ES-I3 (cell line): ENCODE measurements at regions not wholly inside any gene's neighbourhood (a gene's known extent, or its start where the extent isn't known, plus 50 kb on each side); places are given as distances from the start of the nearest gene placed in this dataset.

Source experiments
- H3K36me3 ChIP-seq: 2 replicates; pipeline ENCODE4 v1.6.1; 2013; ENCODE audit warnings: mild to moderate bottlenecking, low read length, control low read depth, moderate library complexity; ENCODE audit not compliant: insufficient read depth
- H3K4me1 ChIP-seq: 2 replicates; pipeline ENCODE4 v1.6.1; 2013; ENCODE audit warnings: mild to moderate bottlenecking, control low read depth, low read length; ENCODE audit not compliant: insufficient read depth
- H3K9ac ChIP-seq: 2 replicates; pipeline ENCODE4 v1.6.1; 2013; ENCODE audit warnings: low read depth, mild to moderate bottlenecking, low read length, moderate library complexity
- H3K9me3 ChIP-seq: 2 replicates; pipeline ENCODE4 v1.6.1; 2013; ENCODE audit warnings: mild to moderate bottlenecking, low read length, moderate library complexity; ENCODE audit not compliant: control insufficient read depth, insufficient read depth

DNA sequence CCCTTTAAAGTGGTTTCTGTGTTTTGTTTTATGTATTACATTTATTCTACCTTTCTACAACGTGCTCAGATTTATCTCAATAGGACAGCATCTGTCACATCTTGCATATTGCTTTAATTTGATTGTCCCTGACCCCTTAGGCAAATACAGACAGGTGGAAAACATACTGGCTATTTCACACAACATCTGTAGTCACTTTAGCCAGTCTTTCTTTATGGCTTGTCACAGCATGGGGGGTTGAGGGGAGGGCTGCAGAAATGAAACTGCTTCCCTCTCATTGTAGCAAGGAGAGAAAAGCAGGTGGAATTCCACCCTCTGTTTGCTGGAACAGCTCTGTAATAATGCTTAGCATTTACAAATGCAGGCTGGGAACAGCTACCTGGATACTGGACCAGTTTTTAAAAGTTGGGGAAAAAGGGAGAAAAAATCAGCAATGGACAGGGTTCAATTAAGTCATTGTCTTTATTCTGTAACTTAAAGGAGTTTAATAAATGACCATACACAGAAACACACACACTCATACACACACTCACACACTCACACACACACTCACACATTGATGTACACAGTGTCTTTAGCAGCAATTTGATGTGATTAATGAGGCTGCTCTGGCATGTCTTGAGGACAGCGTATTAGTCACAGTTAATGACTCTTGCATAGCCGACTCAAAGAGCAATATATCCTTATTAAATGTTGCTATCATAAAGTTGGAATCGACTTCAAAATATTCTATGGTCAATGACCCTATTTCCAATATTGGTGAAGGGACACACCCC lies 283.7 kb upstream of the GBE1 start:
- no peaks in the 10 kb centered on the region for H3K9me3 ChIP-seq
- H3K4me1 ChIP-seq = no peaks in the 10 kb centered on the region
- no peak overlapping the region for H3K9ac ChIP-seq
- H3K36me3 ChIP-seq = no peaks in the 10 kb centered on the region

DNA sequence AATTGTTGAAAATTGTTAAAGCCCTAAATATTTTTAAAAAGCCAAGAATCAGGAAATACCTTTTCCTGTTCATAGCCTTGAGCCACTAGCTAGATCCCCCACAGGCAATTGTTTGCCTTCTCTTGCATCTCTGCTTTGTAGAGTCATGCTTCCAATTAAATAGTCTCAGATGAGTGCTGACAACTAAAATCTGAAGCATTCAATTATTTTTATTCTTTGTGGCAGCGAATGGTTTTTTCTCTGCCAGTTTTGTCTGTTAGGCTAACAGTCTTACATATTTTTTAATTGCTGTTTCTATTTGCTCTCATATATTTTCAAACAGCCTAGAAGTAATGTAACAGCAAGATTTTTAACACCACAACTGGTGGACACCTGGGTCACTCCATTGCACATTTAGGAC lies 277.1 kb upstream of the GBE1 start:
- H3K4me1 ChIP-seq = no peaks in the 10 kb centered on the region
- no peaks in the 10 kb centered on the region for H3K9me3 ChIP-seq
- H3K9ac ChIP-seq = no peak overlapping the region
- no peaks in the 10 kb centered on the region for H3K36me3 ChIP-seq

DNA sequence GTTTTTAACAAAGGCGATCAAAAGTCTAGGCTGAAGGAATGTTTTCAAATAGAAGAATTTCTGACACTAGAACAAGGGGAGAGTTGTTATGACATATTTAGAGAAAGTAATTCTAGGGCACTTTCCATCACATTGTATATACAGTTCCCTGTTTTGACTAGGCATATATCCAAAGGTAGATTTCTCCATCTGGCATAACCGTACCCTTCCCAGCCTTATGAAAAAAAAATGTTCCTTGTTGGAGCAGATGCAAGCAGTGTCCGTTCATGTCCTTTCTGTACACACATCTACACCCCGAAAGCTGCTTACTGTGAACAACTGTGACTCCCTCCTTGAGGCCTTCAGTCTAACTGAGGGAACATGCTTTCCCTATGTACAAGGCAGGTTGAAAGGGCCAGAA lies 271.7 kb upstream of the GBE1 start:
- H3K9me3 ChIP-seq = no peaks in the 10 kb centered on the region
- H3K36me3 ChIP-seq = no peaks in the 10 kb centered on the region
- H3K9ac ChIP-seq = no peak overlapping the region
- no peaks in the 10 kb centered on the region for H3K4me1 ChIP-seq

DNA sequence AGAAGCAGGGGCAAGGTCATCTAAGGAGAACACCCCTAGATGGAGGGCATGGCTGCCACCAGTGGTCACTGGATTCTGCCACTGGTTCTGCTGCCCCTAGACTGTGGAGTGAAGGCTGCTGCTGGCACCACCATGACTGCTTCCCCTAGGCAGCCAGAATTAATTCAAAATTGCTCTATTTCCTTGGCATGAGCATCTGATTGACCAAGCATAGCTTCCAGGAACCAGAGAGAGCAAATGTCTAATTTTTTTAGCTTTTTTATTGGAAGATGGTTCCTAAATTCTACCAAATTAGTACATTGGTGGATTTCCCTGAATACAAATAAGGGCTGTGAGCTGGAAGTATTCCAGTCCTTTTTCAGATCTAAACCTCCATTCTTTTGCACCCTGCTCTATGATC lies 270.2 kb upstream of the GBE1 start:
- H3K9ac ChIP-seq = no peak overlapping the region
- H3K9me3 ChIP-seq = no peaks in the 10 kb centered on the region
- no peaks in the 10 kb centered on the region for H3K36me3 ChIP-seq
- H3K4me1 ChIP-seq = no peaks in the 10 kb centered on the region

GRCh38 chr3:82030916-82031315 lies 269.5 kb upstream of the GBE1 start:
- Histone ChIP-seq H3K4me1 (no peaks in the 10 kb centered on the region), H3K36me3 (no peaks in the 10 kb centered on the region), H3K9ac (no peak overlapping the region), H3K9me3 (no peaks in the 10 kb centered on the region)

DNA sequence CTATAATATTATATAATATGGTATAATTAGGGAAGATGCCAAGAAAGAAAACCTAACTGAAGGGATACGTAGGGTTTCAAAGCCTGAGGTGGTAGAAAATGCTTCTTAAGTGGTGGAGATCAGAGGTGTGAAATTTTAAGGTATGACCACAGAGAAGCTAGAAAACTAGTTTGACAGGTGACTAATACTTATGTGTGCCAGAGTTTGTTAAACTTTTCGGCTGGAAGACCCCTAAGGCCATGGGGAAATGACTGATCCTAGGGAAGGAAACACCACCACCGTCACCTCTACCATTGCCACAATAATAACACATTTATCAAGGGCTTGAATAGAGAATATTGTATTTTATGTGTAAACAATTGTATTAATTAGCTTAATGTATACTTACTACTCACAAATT lies 261.4 kb upstream of the GBE1 start:
- Histone ChIP-seq H3K36me3 (no peaks in the 10 kb centered on the region), H3K9ac (no peak overlapping the region), H3K4me1 (no peaks in the 10 kb centered on the region), H3K9me3 (no peaks in the 10 kb centered on the region)

GRCh38 chr3:82020282-82020681 lies 258.8 kb upstream of the GBE1 start:
- Histone ChIP-seq H3K36me3 (no peaks in the 10 kb centered on the region), H3K9me3 (no peaks in the 10 kb centered on the region; the same call in 1 of the 2 replicates), H3K9ac (no peak overlapping the region), H3K4me1 (no peaks in the 10 kb centered on the region)

DNA sequence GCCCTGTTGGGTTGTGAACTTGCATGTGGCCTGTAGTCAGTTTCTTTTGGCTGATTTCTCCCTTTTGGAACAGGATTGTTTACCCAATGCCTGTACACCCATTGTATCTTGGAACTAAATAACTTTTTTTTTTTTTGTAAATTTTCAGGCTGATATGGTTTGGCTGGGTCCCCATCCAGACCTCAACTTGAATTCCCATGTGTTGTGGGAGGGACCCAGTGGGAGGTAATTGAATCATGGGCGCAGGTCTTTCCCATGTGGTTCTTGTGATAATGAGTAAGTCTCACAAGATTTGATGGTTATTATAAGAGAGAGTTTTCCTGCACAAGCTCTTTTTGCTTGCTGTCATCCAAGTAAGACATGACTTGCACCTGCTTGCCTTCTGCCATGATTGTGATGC lies 253.8 kb upstream of the GBE1 start:
- H3K4me1 ChIP-seq = no peaks in the 10 kb centered on the region
- H3K36me3 ChIP-seq = no peaks in the 10 kb centered on the region; the same call in 1 of the 2 replicates
- H3K9ac ChIP-seq = no peak overlapping the region
- peaks cover 9% of the 10 kb centered on the region for H3K9me3 ChIP-seq

- H3K9me3 ChIP-seq = peaks cover 9% of the 10 kb centered on the region
- no peaks in the 10 kb centered on the region; the same call in 1 of the 2 replicates for H3K36me3 ChIP-seq
- no peak overlapping the region for H3K9ac ChIP-seq
- no peaks in the 10 kb centered on the region for H3K4me1 ChIP-seq
Observed at GRCh38 chr3:82012775-82013174, 251.3 kb upstream of the GBE1 start.

DNA sequence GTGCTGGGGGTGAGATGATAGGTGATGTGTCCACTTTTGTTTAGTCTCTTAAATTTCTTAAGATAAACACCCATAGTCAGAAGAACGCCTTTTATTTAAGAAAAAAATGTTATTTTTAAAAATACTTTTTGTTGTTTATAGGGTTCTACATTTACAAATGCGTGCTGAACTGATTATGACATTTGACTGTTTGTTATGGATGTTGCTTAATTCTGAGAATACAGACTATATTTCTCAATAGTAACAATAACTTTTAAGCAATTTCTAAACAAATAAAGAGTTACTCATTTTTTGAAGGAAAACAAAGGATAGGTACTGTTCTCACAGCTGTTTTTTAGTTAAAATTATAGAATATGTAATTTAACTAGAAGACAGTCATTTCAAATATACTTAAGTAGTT lies 249.9 kb upstream of the GBE1 start:
- H3K9ac ChIP-seq = no peak overlapping the region
- H3K9me3 ChIP-seq = peaks cover 16% of the 10 kb centered on the region
- no peaks in the 10 kb centered on the region; the same call in 1 of the 2 replicates for H3K36me3 ChIP-seq
- H3K4me1 ChIP-seq = no peaks in the 10 kb centered on the region

DNA sequence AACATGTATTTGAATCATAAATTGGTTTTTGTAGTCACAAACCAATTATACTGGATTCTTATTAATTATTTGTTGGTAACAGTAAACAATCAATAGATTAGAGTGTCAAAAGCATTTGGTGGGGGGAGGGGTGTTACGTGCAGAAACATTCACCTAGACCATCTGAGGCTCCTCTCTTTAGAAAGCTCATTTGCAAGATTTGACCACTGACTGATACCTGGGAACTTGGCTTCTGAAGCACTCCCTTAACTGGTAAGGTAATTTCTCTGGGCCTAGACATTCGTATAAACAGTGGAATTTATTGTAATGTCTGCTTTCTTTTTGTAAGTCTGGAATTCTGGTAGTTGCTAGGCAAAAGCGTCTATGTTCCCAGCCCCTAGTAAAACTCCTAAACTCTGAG lies 243.8 kb upstream of the GBE1 start:
- no peak overlapping the region for H3K9ac ChIP-seq
- peaks cover 12% of the 10 kb centered on the region for H3K4me1 ChIP-seq
- H3K9me3 ChIP-seq = peaks cover 7% of the 10 kb centered on the region; the same call in 1 of the 2 replicates
- H3K36me3 ChIP-seq = no peaks in the 10 kb centered on the region

- Histone ChIP-seq H3K36me3 (no peaks in the 10 kb centered on the region), H3K9ac (no peak overlapping the region), H3K9me3 (peaks cover 7% of the 10 kb centered on the region; the same call in 1 of the 2 replicates), H3K4me1 (peaks cover 12% of the 10 kb centered on the region)
Observed at GRCh38 chr3:82004266-82004665, 242.8 kb upstream of the GBE1 start.

GRCh38 chr3:82002986-82003642 lies 241.7 kb upstream of the GBE1 start:
- no peak overlapping the region for H3K9ac ChIP-seq
- H3K9me3 ChIP-seq = peaks cover 7% of the 10 kb centered on the region; the same call in 1 of the 2 replicates
- peaks cover 12% of the 10 kb centered on the region for H3K4me1 ChIP-seq
- no peaks in the 10 kb centered on the region for H3K36me3 ChIP-seq

GRCh38 chr3:82002491-82002890 lies 241.0 kb upstream of the GBE1 start:
- H3K36me3 ChIP-seq = no peaks in the 10 kb centered on the region
- no peak overlapping the region for H3K9ac ChIP-seq
- peaks cover 5% of the 10 kb centered on the region; the same call in 1 of the 2 replicates for H3K9me3 ChIP-seq
- H3K4me1 ChIP-seq = peaks cover 12% of the 10 kb centered on the region

DNA sequence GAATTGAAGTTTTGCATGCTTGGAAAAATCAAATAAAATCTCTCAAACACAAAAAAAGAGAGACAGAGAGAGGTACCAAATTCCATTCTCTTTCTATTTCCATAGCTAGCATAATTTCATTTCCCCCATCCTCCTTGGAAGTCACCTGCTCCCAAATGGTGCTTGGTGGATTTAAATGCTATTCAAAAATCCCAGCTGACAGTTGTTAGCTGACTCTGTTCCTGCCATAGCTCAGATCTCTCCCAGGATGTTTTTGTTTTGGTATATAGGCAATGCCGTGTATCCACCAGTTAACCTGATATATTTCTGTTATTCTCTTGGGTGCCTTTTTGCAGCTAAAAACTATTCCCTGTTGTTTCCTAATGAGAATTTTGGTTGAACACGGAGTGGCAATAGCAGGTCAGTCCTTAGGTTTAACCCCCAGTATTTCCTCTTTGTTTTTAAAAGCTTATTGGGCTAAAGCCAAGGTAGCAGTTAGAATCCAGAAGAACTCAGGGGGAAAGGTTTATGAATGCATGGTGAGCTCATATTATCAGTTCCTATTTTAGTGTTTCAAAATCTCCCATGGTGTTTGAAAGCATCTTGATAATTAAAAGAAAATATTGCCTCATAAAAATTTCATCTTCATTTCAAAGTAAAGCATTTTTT lies 240.0 kb upstream of the GBE1 start:
- Histone ChIP-seq H3K9ac (no peak overlapping the region), H3K36me3 (no peaks in the 10 kb centered on the region), H3K4me1 (peaks cover 12% of the 10 kb centered on the region), H3K9me3 (no peaks in the 10 kb centered on the region)
